A673 (cell line): ENCODE measurements at regions not wholly inside any gene's neighbourhood (a gene's known extent, or its start where the extent isn't known, plus 50 kb on each side); places are given as distances from the start of the nearest gene placed in this dataset.

Source experiments
- BruUV-seq: library from RNA; stranded (reverse); fragments of 400-500 nt; replicated peaks from 2 replicates; lab custom pipeline; 2021; lab: Mats Ljungman, UMichigan
- CTCF ChIA-PET: fragments of 300-600 bp; sonication (Branson Sonifier 250); formaldehyde crosslinking; loops from one replicate; lab custom pipeline; 2022; ENCODE audit warnings: antibody characterized with exemption; lab: Charles Lee
- POLR2A ChIA-PET: fragments of 300-600 bp; sonication (Branson Sonifier 250); formaldehyde crosslinking; loops from one replicate; lab custom pipeline; 2022; ENCODE audit warnings: antibody characterized with exemption; ENCODE audit not compliant: low non-redundant PET; lab: Charles Lee
- DNase-seq: peaks from one replicate; pipeline ENCODE4 v3.0.0-alpha.2; 2015; ENCODE audit warnings: low spot score
- H3K27ac ChIP-seq: fragments of 200-600 bp; sonication (generic); 2 replicates; pipeline ENCODE4 v1.5.1; 2016; ENCODE audit warnings: mixed run types, low read depth, mild to moderate bottlenecking, mixed read lengths, antibody characterized with exemption, low read length; ENCODE audit not compliant: poor library complexity, severe bottlenecking
- H3K27me3 ChIP-seq: fragments of 200-600 bp; sonication (generic); replicated peaks from 2 replicates; pipeline ENCODE4 v1.6.1; 2017; ENCODE audit warnings: mixed run types, low read depth, mild to moderate bottlenecking, mixed read lengths, antibody characterized with exemption, low read length; ENCODE audit not compliant: insufficient read depth, poor library complexity
- H3K36me3 ChIP-seq: fragments of 200-600 bp; sonication (generic); 2 replicates; pipeline ENCODE4 v1.6.1; 2016; ENCODE audit warnings: mixed run types, mild to moderate bottlenecking, mixed read lengths, antibody characterized with exemption, low read length; ENCODE audit not compliant: insufficient read depth, poor library complexity, severe bottlenecking
- H3K4me1 ChIP-seq: fragments of 200-600 bp; sonication (generic); 2 replicates; pipeline ENCODE4 v1.6.1; 2017; ENCODE audit warnings: mixed run types, mild to moderate bottlenecking, mixed read lengths, antibody characterized with exemption, low read length; ENCODE audit not compliant: insufficient read depth, poor library complexity, severe bottlenecking
- H3K4me3 ChIP-seq: fragments of 200-600 bp; sonication (generic); 2 replicates; pipeline ENCODE4 v1.5.1; 2016; ENCODE audit warnings: low read depth, mixed run types, mild to moderate bottlenecking, mixed read lengths, low read length; ENCODE audit not compliant: poor library complexity, severe bottlenecking
- H3K9me3 ChIP-seq: fragments of 200-600 bp; sonication (generic); 2 replicates; pipeline ENCODE4 v1.6.1; 2016; ENCODE audit warnings: mixed run types, low read depth, mild to moderate bottlenecking, mixed read lengths, antibody characterized with exemption, low read length; ENCODE audit not compliant: poor library complexity, severe bottlenecking
- CTCF ChIP-seq: fragments of 300-800, 200-600 bp; sonication (generic); conservative IDR thresholded peaks from 2 replicates; pipeline ENCODE4 v1.5.1; 2017; ENCODE audit warnings: low read depth, mild to moderate bottlenecking, antibody characterized with exemption, low read length, moderate library complexity, mixed read lengths
- EZH2 ChIP-seq: fragments of 200-600 bp; sonication (generic); IDR thresholded peaks from 2 replicates; pipeline ENCODE4 v1.6.1; 2017; ENCODE audit warnings: borderline replicate concordance, low read depth, mild to moderate bottlenecking, mixed read lengths, antibody characterized with exemption, low read length; ENCODE audit not compliant: poor library complexity, severe bottlenecking
- intact Hi-C: fragments of 100-400 bp; cut with micrococcal nuclease; formaldehyde crosslinking; loops from one replicate; pipeline ENCODE4 v1.10.0; 2022; ENCODE audit not compliant: unreplicated experiment

- intact Hi-C loops: no loop called here
- Histone ChIP-seq H3K27ac (no peak overlapping the region), H3K36me3 (no peaks in the 10 kb centered on the region), H3K27me3 (no peaks in the 10 kb centered on the region), H3K9me3 (no peaks in the 10 kb centered on the region), H3K4me3 (no peak overlapping the region), H3K4me1 (no peaks in the 10 kb centered on the region)
- DNase-seq: no peak
- ChIA-PET POLR2A (no interaction called here), CTCF (no interaction called here)
- no TSS peak for BruUV-seq
- TF ChIP-seq EZH2 (no peak), CTCF (no peak)
These were observed 65.7 kb downstream of the NENF start for GRCh38 chr1:212498283-212499040.

- H3K36me3 ChIP-seq: no peaks in the 10 kb centered on the region
- DNase-seq: no peak
- ChIA-PET POLR2A (no interaction called here), CTCF (no interaction called here)
- no peak overlapping the region for H3K27ac ChIP-seq
- no peaks in the 10 kb centered on the region for H3K4me1 ChIP-seq
- H3K4me3 ChIP-seq: no peak overlapping the region
- no peaks in the 10 kb centered on the region for H3K27me3 ChIP-seq
- no TSS peak for BruUV-seq
- H3K9me3 ChIP-seq: no peaks in the 10 kb centered on the region
- intact Hi-C loops: no loop called here
- TF ChIP-seq EZH2: no peak
- TF ChIP-seq CTCF: no peak
These were observed 67.6 kb downstream of the NENF start for GRCh38 chr1:212500351-212500750.

GRCh38 chr1:212500983-212501382 is 68.3 kb downstream of the NENF start:
- DNase-seq: no peak
- intact Hi-C loops: no loop called here
- ChIA-PET POLR2A (no interaction called here), CTCF (no interaction called here)
- Histone ChIP-seq H3K27ac (no peak overlapping the region), H3K4me3 (no peak overlapping the region), H3K4me1 (no peaks in the 10 kb centered on the region), H3K9me3 (no peaks in the 10 kb centered on the region), H3K27me3 (no peaks in the 10 kb centered on the region), H3K36me3 (no peaks in the 10 kb centered on the region)
- TF ChIP-seq EZH2: no peak
- TF ChIP-seq CTCF: no peak
- BruUV-seq: no TSS peak
